ENCODE measurements at regions not wholly inside any gene's neighbourhood (a gene's known extent, or its start where the extent isn't known, plus 50 kb on each side); places are given as distances from the start of the nearest gene placed in this dataset.

DNA sequence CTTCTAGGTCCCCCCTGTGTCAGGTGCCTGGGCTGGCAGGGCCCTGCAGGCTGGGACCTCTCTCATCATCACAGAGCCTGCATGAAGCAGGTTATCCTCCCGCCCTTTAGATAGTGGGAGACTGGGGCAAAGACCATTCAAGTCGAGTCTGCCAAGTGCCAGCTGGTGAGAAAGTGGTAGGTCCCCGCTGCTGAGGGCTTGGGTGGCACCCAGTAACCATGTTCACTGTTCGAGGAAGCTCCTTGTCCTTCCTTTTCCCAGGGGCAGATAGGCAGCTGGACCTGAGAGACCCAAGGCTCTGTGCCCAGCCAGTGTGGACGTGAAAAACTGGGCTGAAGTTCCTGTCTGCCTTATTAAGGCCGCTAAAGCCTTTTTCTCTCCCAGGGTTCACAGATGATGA lies 1319.8 kb downstream of the TBC1D22A start:
- no peak overlapping the region for H3K4me3 ChIP-seq (ENCODE audit: low read depth in 2 of 2, low read length in 2 of 2)
- no TSS peak for BruUV-seq (replicated peaks)
- POLR2A ChIA-PET = no interaction called here
- no peaks in the 10 kb centered on the region for H3K36me3 ChIP-seq (ENCODE audit: control insufficient read depth, insufficient read depth, low read length)
- CTCF ChIA-PET = no interaction called here
- no peaks in the 10 kb centered on the region for H3K4me1 ChIP-seq (ENCODE audit: control insufficient read depth, insufficient read depth, low read length)
- H3K27me3 ChIP-seq (ENCODE audit: control insufficient read depth, insufficient read depth, low read length) = no peaks in the 10 kb centered on the region; the same call in 1 of the 2 replicates
- in situ Hi-C loops (cut with HindIII; ENCODE audit: low pct_unique_long_range_greater_than_20kb, low sequenced_read_pairs) = no loop called here
- DNase-seq (ENCODE audit: low read depth, low spot score) (no peak), ATAC-seq (no peak)
- H3K27ac ChIP-seq (ENCODE audit: low read length) = no peak overlapping the region
- intact Hi-C loops (cut with micrococcal nuclease; ENCODE audit: unreplicated experiment) = no loop called here
- H3K9me3 ChIP-seq (ENCODE audit: control insufficient read depth, insufficient read depth, low read depth, low read length) = no peaks in the 10 kb centered on the region
- TF ChIP-seq SIN3A (IDR thresholded peaks at IDR 0.05; ENCODE audit: borderline replicate concordance, insufficient read depth, low read depth, low read length) = no peak
- TF ChIP-seq REST (IDR thresholded peaks at IDR 0.05; ENCODE audit: insufficient read depth in 1 of 2, low read depth in 2 of 2, low read length in 1 of 2) = no peak
- TF ChIP-seq POLR2AphosphoS5 (IDR thresholded peaks at IDR 0.05; ENCODE audit: low read depth, low read length) = no peak
- TF ChIP-seq TCF7L2 (IDR thresholded peaks at IDR 0.05; ENCODE audit: low read depth, low read length) = no peak
- no peak for TF ChIP-seq CTCF (IDR thresholded peaks at IDR 0.05)

DNA sequence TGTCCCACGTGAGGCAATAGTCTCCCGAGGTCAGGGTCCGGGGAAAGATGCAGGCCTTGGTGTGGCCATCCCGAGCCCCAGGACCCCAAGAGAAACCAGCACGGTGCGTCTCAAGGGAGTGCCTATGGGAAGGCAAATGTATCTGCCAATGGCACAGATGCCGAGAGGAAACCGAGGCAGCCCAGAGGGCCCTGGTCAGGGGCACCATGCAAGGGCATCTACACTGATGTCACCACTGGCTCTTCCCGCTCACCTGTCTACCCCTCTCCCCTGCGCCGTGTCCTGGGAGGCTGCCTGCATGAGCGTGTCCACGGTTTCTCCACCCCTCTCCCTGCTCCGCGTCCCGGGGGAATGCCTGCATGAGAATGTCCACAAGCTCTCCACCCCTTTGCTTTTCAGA lies 1318.8 kb downstream of the TBC1D22A start:
- DNase-seq (ENCODE audit: low read depth, low spot score) (no peak), ATAC-seq (no peak)
- Histone ChIP-seq H3K4me1 (ENCODE audit: control insufficient read depth, insufficient read depth, low read length) (no peaks in the 10 kb centered on the region), H3K4me3 (ENCODE audit: low read depth in 2 of 2, low read length in 2 of 2) (no peak overlapping the region), H3K9me3 (ENCODE audit: control insufficient read depth, insufficient read depth, low read depth, low read length) (no peaks in the 10 kb centered on the region), H3K27ac (ENCODE audit: low read length) (no peak overlapping the region), H3K36me3 (ENCODE audit: control insufficient read depth, insufficient read depth, low read length) (no peaks in the 10 kb centered on the region), H3K27me3 (ENCODE audit: control insufficient read depth, insufficient read depth, low read length) (no peaks in the 10 kb centered on the region; the same call in 1 of the 2 replicates)
- in situ Hi-C loops (cut with HindIII; ENCODE audit: low pct_unique_long_range_greater_than_20kb, low sequenced_read_pairs) = no loop called here
- no peak for TF ChIP-seq CTCF (IDR thresholded peaks at IDR 0.05)
- no peak for TF ChIP-seq REST (IDR thresholded peaks at IDR 0.05; ENCODE audit: insufficient read depth in 1 of 2, low read depth in 2 of 2, low read length in 1 of 2)
- no peak for TF ChIP-seq SIN3A (IDR thresholded peaks at IDR 0.05; ENCODE audit: borderline replicate concordance, insufficient read depth, low read depth, low read length)
- intact Hi-C loops (cut with micrococcal nuclease; ENCODE audit: unreplicated experiment) = no loop called here
- ChIA-PET POLR2A (no interaction called here), CTCF (no interaction called here)
- no TSS peak for BruUV-seq (replicated peaks)

All from Panc1 (cell line).